ENCODE measurements at regions not wholly inside any gene's neighbourhood (a gene's known extent, or its start where the extent isn't known, plus 50 kb on each side); places are given as distances from the start of the nearest gene placed in this dataset.
"Not testable (repeated sequence)": the region's sequence is repeated elsewhere in the genome, so short reads cannot be mapped to it uniquely, and the experiment has no call there.

GRCh38 chr11:70551351-70552166 lies 153.2 kb downstream of the CTTN start:
- DNase-seq, result no peak

DNA sequence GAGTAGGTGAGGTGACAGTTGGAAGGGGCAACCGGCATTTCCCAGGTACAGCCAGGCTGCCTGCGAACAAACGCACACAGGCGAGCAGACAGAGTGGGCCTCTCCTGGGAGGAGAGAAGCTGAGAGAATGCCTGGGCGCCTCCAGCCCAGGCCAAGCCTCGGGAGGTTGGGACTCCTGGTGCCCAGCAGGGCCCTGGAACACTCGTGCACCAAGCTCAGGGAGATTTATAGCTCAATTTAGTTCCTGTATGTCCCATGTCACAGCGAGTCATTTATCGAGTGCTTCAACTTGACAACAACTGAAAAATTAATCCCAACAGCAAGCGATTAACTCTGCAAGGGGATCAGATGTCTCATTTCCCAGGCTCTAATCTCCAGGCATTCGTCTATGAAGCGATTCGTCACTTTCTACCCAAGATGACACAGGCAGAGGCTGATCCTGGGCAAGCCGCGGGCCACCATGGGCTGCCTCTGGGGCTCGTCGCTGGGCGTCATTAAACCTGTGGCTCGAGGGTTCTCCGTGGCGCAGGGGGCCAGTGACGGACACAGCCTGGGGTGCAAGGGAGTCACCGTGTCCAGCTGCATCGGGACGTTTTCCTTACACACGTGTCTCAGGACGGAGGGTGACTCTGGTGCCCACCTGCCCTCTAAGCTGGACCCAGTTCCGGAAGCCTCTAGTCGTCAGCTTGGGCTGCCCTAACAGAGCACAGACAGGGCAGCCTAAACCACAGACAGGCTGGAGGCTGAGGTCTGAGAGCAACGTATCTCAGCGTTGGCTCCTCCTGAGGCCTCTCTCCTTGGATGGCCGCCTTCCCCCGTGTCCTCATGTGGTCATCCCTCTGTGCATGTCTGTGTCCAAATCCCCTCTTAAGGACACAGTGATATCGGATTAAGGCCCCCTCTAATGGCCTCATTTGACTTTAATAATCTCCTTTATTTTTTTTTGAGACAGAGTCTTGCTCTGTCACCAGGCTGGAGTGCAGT lies 154.1 kb downstream of the CTTN start:
- DNase-seq, result no peak

DNA sequence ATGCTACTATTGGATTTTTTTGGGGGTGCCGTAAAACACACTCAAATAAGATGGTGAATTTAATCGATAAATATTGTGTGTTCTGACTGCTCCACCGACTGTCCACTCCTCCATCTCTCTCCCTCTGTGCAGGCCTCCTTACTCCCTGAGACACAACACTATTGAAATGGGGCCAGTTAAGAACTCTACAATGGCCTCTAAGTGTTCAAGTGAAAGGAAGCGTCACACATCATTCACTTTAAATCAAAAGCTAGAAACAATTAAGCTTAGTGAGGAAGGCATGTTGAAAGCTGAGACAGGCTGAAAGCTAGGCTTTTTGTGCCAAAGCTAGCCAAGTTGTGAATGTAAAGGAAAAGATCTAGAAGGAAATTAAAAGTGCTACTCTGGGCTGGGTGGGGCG lies 156.7 kb downstream of the CTTN start:
- DNase-seq, result no peak

GRCh38 chr11:70556884-70557741 lies 158.8 kb downstream of the CTTN start:
- DNase-seq, result no peak

GRCh38 chr11:70557742-70558485 lies 159.6 kb downstream of the CTTN start:
- no peak for DNase-seq

DNA sequence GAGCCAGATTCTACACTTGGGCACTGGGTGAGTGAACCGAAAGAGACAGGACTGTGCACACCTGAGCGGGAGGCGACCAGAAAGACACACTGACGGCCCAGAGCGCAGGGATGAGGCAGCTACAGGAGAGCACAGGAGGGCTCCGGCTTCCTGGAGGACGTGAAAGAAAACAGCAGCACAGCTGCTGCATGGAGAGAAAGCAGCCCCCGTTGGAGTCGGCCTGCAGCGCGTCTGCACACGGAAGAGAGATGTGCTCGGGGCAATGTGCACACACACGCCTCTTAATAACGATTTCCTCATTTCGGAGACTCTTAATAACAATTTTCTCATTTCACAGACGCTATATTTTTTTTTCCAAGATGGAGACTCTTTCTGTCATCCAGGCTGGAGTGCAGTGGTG lies 160.4 kb downstream of the CTTN start:
- DNase-seq, result no peak

DNA sequence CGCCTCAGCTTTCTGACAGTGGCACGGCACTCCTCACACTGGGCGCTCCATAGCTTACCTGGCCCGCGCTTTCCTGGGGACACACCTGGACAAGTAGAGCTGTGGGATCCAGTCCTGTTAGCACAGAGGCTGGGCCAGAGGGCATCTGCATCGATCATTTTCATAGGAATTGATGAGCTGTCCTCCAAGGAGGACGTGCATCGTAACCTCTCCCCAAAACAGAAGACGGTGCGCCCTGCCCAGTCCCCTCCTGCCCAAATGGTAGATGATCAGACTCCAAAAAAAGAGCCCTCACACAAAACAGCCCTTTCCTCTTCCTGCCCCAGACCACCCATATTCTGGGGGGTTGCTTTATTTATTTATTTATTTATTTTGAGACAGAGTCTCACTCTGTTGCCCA lies 161.2 kb downstream of the CTTN start:
- DNase-seq, result no peak

- DNase-seq, result not testable (repeated sequence)
Observed at GRCh38 chr11:70560621-70561020, 162.3 kb downstream of the CTTN start.

DNA sequence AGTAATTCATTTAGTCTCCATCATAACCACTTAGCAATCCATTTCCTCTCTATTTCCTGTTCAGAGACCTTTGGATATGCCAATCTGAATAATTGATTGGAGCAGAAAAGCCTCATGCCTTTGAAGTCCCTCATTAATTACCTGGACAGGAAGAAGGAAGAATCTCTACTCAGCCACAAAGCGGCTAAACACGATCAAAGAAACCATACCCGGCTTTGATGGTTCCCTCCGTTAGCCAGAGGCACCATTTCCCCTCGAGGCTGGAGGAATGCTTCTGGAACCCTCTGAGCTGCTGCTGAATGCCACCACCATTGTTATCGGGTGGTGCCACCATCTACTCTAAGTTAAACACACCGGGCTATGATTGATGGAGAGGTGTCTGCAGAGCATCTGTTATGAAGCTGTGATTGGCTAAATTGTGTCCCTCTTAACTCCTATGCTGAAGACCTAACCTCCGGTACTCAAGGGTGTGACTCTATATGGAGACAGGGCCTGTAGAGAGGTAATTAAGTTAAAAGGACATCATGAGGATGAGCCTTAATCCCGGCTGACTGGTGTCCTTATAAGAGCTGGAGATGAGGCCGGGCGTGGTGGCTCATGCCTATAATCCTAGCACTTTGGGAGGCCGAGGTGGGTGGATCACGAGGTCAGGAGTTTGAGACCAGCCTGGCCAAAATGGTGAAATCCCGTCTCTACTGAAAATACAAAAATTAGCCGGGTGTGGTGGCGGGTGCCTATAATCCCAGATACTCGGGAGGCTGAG lies 168.6 kb downstream of the CTTN start:
- DNase-seq, result no peak

GRCh38 chr11:70567680-70568034 lies 169.3 kb downstream of the CTTN start:
- DNase-seq, result peak; percentile 4

GRCh38 chr11:70568035-70568813 lies 169.9 kb downstream of the CTTN start:
- DNase-seq, result peak; percentile 5

DNA sequence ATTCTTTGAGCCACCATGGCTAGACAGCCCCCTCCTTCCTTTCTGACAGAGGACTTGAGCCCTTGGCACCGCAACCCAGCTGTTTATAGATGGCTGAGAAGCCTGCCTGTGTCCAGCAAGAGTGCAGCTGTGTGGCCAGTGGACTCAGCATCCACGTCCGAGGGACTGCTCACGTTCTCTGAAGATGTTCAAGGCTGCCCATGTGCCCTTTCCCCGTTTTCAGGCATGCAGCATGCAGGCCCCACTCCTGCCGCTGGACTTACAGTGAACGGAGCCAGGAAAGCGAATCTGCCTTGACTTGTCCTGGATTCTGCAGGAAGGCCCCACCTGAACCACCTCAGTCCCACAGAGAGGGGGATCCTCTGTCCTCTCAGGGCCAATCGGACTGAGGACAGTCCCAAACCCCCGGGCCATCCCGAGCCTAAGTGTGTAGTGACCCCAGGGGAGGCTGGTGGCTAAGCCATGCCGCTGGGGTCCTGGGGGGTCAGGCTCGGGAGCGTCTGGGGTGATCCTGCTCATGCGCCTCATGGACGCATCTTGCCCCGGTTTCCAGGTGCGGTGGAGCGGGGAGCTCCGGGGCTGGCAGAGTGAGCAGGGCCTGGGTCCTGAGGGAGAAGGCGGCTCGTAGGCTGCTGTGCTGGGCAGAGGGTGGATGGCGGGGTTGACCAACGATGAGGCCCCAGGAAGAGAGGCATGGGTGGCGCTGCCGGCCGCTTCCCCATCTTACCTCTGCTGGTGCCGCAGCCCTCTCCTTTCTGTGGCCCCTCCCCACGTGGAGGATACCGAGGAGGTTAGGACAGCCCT lies 170.7 kb downstream of the CTTN start:
- no peak for DNase-seq

DNA sequence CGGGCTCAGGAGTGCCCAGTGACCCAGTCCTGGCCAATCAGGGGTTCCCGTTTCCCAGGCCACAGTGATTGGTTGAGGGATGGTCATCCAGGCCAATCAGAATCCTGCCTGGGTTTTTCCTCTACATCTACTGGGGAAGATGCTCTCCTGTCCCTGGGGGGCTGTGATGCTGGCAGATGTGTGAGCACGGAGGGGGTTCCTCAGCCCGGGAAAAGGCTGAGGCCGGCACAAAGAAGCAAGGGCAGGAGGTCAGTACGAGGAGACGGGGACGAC lies 171.2 kb downstream of the CTTN start:
- no peak for DNase-seq

GRCh38 chr11:70569996-70570692 lies 171.8 kb downstream of the CTTN start:
- DNase-seq, result no peak

- DNase-seq, result no peak
Observed at GRCh38 chr11:70570693-70571395, 172.5 kb downstream of the CTTN start.

- no peak for DNase-seq
Observed at GRCh38 chr11:70572974-70573260, 174.6 kb downstream of the CTTN start.

- DNase-seq, result no peak
Observed at GRCh38 chr11:70573701-70574151, 175.4 kb downstream of the CTTN start.

GRCh38 chr11:70574725-70575347 lies 176.5 kb downstream of the CTTN start:
- no peak for DNase-seq
